HEK293 (cell line): ENCODE measurements at regions not wholly inside any gene's neighbourhood (a gene's known extent, or its start where the extent isn't known, plus 50 kb on each side); places are given as distances from the start of the nearest gene placed in this dataset.

Experiments
- CTCF ChIA-PET: fragments of 350-600 bp; formaldehyde crosslinking; extraction: SDS; loops from one replicate; lab custom pipeline; 2021; ENCODE audit warnings: antibody characterized with exemption; lab: Yijun Ruan, JAX
- POLR2A ChIA-PET: fragments of 300-600 bp; formaldehyde crosslinking; extraction: SDS; loops from one replicate; lab custom pipeline; 2020; ENCODE audit warnings: antibody characterized with exemption, inconsistent platforms; lab: Yijun Ruan, JAX
- H3K27ac ChIP-seq: fragments of 200-500 bp; sonication (Bioruptor generic); 2 replicates; pipeline ENCODE4 v1.5.1; 2014; ENCODE audit warnings: low read depth, low read length, control low read depth, inconsistent platforms; ENCODE audit errors: extremely low read depth
- H3K36me3 ChIP-seq, 2 experiments: fragments of 200-500 bp in 1 of 2; sonication (Bioruptor generic) in 1 of 2; 1 replicate in 1 of 2; 2 replicates in 1 of 2; pipeline ENCODE4 v1.5.1; 2014 to 2017; ENCODE audit warnings: inconsistent platforms in 2 of 2, low read length in 2 of 2; ENCODE audit not compliant: control insufficient read depth in 2 of 2, insufficient read depth in 1 of 2
- H3K4me1 ChIP-seq: fragments of 200-500 bp; sonication (Bioruptor generic); 2 replicates; pipeline ENCODE4 v1.5.1; 2014; ENCODE audit warnings: mild to moderate bottlenecking, low read length, inconsistent platforms; ENCODE audit not compliant: control insufficient read depth, insufficient read depth
- H3K4me3 ChIP-seq: 2 replicates; pipeline ENCODE4 v1.5.1; 2011; ENCODE audit warnings: low read depth, mild to moderate bottlenecking, control low read depth, low read length, moderate library complexity
- H3K9me3 ChIP-seq: fragments of 200-500 bp; sonication (Bioruptor generic); 2 replicates; pipeline ENCODE4 v1.5.1; 2014; ENCODE audit warnings: low read depth, low read length, inconsistent platforms; ENCODE audit not compliant: control insufficient read depth, insufficient read depth
- HOXD13 ChIP-seq: sonication (generic); formaldehyde crosslinking; IDR thresholded peaks from 2 replicates; pipeline ENCODE4 v1.8.0; 2022; ENCODE audit warnings: missing genetic modification reagents, borderline replicate concordance
- KLF1 ChIP-seq: fragments of 450-650 bp; formaldehyde crosslinking; IDR thresholded peaks from 2 replicates; pipeline ENCODE4 v1.5.1; 2016; ENCODE audit warnings: missing biosample characterization, missing genetic modification characterization
- MEIS1 ChIP-seq: sonication (generic); formaldehyde crosslinking; IDR thresholded peaks from 2 replicates; pipeline ENCODE4 v1.8.1; 2022; ENCODE audit warnings: missing genetic modification reagents, mild to moderate bottlenecking, borderline replicate concordance
- SETDB1 ChIP-seq: IDR thresholded peaks from one replicate; pipeline ENCODE4 v1.6.1; 2017; ENCODE audit warnings: mild to moderate bottlenecking, low read length, moderate library complexity, mixed read lengths; ENCODE audit not compliant: insufficient read length
- ZFP3 ChIP-seq: fragments of 450-650 bp; formaldehyde crosslinking; IDR thresholded peaks from 2 replicates; pipeline ENCODE4 v1.5.1; 2016; ENCODE audit warnings: low read depth, missing biosample characterization, missing genetic modification characterization
- ZIC2 ChIP-seq: fragments of 450-650 bp; formaldehyde crosslinking; IDR thresholded peaks from 2 replicates; pipeline ENCODE4 v1.5.1; 2016; ENCODE audit warnings: missing biosample characterization, missing genetic modification characterization
- ZNF2 ChIP-seq: fragments of 450-650 bp; formaldehyde crosslinking; IDR thresholded peaks from 2 replicates; pipeline ENCODE4 v1.5.1; 2016; ENCODE audit warnings: missing biosample characterization, missing genetic modification characterization
- ZNF280C ChIP-seq: fragments of 450-650 bp; formaldehyde crosslinking; IDR thresholded peaks from 2 replicates; pipeline ENCODE4 v1.5.1; 2016; ENCODE audit warnings: missing biosample characterization, missing genetic modification characterization
- ZNF37A ChIP-seq: fragments of 450-650 bp; IDR thresholded peaks from 2 replicates; pipeline ENCODE4 v1.5.1; 2018; ENCODE audit warnings: missing biosample characterization, missing genetic modification characterization
- ZNF473 ChIP-seq: fragments of 450-650 bp; formaldehyde crosslinking; IDR thresholded peaks from 2 replicates; pipeline ENCODE4 v1.5.1; 2017; ENCODE audit warnings: missing biosample characterization, missing genetic modification characterization
- ZNF510 ChIP-seq: fragments of 450-650 bp; formaldehyde crosslinking; IDR thresholded peaks from 2 replicates; pipeline ENCODE4 v1.5.1; 2018; ENCODE audit warnings: mild to moderate bottlenecking, missing genetic modification characterization, missing biosample characterization; ENCODE audit not compliant: insufficient replicate concordance
- ZNF621 ChIP-seq: fragments of 450-650 bp; formaldehyde crosslinking; IDR thresholded peaks from 2 replicates; pipeline ENCODE4 v1.5.1; 2017; ENCODE audit warnings: missing biosample characterization, missing genetic modification characterization
- ZNF624 ChIP-seq: fragments of 450-650 bp; formaldehyde crosslinking; IDR thresholded peaks from 2 replicates; pipeline ENCODE4 v1.5.1; 2017; ENCODE audit warnings: missing biosample characterization, missing genetic modification characterization
- ZNF660 ChIP-seq: fragments of 450-650 bp; IDR thresholded peaks from 2 replicates; pipeline ENCODE4 v1.5.1; 2018; ENCODE audit warnings: missing biosample characterization, mild to moderate bottlenecking, missing genetic modification characterization
- ZNF701 ChIP-seq: fragments of 450-650 bp; formaldehyde crosslinking; IDR thresholded peaks from 2 replicates; pipeline ENCODE4 v1.5.1; 2016; ENCODE audit warnings: missing biosample characterization, missing genetic modification characterization
- ZNF768 ChIP-seq: fragments of 450-650 bp; formaldehyde crosslinking; IDR thresholded peaks from 2 replicates; pipeline ENCODE4 v1.5.1; 2018; ENCODE audit warnings: missing biosample characterization, mild to moderate bottlenecking, missing genetic modification characterization
- ZSCAN30 ChIP-seq: fragments of 450-650 bp; IDR thresholded peaks from 2 replicates; pipeline ENCODE4 v1.5.1; 2018; ENCODE audit warnings: missing biosample characterization, mild to moderate bottlenecking, missing genetic modification characterization, moderate library complexity
- TF ChIP-seq, protein P1 (sequence below): fragments of 450-650 bp; formaldehyde crosslinking; IDR thresholded peaks from 2 replicates; pipeline ENCODE4 v1.5.1; 2016; ENCODE audit warnings: missing biosample characterization, missing genetic modification characterization
- TF ChIP-seq, protein P2 (sequence below): fragments of 450-650 bp; formaldehyde crosslinking; IDR thresholded peaks from 2 replicates; pipeline ENCODE4 v1.5.1; 2017; ENCODE audit warnings: missing biosample characterization, missing genetic modification characterization
- TF ChIP-seq, protein P3 (sequence below): sonication (generic); formaldehyde crosslinking; IDR thresholded peaks from 2 replicates; pipeline ENCODE4 v1.8.1; 2022; ENCODE audit warnings: mild to moderate bottlenecking, moderate library complexity, missing genetic modification reagents

DNA sequence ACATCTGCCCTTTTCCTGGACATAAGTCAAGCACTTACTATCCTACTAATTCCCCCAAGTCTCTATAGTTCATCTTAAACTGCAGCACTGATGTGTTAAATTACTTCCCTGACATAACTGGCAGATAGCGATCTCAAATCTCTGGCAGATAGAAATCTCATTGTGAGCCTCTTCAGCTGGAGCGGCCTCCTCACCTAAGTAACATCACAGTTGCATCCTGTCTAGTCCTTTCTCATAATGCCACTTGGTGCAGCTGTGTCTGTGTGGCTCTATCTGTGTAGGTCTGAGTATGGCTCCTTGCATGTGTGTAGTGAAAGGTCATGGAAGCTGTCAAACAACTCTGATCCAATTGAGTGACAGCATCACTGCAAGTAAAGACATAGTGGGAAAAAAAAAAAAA lies 53.6 kb upstream of the FST start (continued):
- TF ChIP-seq, protein P1, sequence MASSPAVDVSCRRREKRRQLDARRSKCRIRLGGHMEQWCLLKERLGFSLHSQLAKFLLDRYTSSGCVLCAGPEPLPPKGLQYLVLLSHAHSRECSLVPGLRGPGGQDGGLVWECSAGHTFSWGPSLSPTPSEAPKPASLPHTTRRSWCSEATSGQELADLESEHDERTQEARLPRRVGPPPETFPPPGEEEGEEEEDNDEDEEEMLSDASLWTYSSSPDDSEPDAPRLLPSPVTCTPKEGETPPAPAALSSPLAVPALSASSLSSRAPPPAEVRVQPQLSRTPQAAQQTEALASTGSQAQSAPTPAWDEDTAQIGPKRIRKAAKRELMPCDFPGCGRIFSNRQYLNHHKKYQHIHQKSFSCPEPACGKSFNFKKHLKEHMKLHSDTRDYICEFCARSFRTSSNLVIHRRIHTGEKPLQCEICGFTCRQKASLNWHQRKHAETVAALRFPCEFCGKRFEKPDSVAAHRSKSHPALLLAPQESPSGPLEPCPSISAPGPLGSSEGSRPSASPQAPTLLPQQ (tag by site-specific recombination) = no peak
- TF ChIP-seq, protein P2, sequence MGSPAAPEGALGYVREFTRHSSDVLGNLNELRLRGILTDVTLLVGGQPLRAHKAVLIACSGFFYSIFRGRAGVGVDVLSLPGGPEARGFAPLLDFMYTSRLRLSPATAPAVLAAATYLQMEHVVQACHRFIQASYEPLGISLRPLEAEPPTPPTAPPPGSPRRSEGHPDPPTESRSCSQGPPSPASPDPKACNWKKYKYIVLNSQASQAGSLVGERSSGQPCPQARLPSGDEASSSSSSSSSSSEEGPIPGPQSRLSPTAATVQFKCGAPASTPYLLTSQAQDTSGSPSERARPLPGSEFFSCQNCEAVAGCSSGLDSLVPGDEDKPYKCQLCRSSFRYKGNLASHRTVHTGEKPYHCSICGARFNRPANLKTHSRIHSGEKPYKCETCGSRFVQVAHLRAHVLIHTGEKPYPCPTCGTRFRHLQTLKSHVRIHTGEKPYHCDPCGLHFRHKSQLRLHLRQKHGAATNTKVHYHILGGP (tag by site-specific recombination) = no peak

DNA sequence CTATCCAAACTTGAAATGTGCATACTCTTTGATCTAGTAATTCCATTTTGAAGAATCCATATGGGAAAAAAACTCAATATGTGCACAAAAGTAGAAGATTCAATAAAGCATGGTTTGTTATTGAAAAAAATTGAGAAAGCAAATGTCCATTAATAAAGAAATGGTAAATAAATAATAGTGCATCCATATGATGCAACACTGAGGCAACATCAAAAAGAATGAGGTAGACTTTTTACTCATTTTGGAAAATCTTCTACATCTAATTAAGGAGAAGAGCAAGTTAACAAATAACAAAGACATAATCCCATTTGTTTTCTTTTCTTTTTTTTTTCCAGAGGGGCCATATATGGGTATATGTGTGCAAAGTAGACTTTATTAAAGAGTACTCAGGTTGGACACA lies 52.5 kb upstream of the FST start:
- ChIA-PET POLR2A (no interaction called here), CTCF (no interaction called here)
- H3K4me1 ChIP-seq = peaks cover 4% of the 10 kb centered on the region; the same call in 1 of the 2 replicates
- no peak overlapping the region for H3K27ac ChIP-seq
- H3K9me3 ChIP-seq = no peaks in the 10 kb centered on the region
- no peak overlapping the region for H3K4me3 ChIP-seq
- no peaks in the 10 kb centered on the region for H3K36me3 ChIP-seq
- TF ChIP-seq ZNF510 (tag by site-specific recombination) (no peak), ZNF37A (tag by site-specific recombination) (no peak), ZFP3 (no peak), ZNF2 (tag by site-specific recombination) (no peak), ZNF621 (tag by site-specific recombination) (no peak), ZNF473 (tag by site-specific recombination) (no peak), ZSCAN30 (tag by site-specific recombination) (no peak), ZNF701 (no peak), KLF1 (tag by site-specific recombination) (no peak), ZNF280C (tag by site-specific recombination) (no peak), ZNF624 (tag by site-specific recombination) (no peak), SETDB1 (no peak), MEIS1 (CRISPR knock-in tag) (no peak), ZNF660 (tag by site-specific recombination) (no peak), HOXD13 (CRISPR knock-in tag) (no peak), ZNF768 (tag by site-specific recombination) (no peak), ZIC2 (tag by site-specific recombination) (no peak)
- TF ChIP-seq, protein P3, sequence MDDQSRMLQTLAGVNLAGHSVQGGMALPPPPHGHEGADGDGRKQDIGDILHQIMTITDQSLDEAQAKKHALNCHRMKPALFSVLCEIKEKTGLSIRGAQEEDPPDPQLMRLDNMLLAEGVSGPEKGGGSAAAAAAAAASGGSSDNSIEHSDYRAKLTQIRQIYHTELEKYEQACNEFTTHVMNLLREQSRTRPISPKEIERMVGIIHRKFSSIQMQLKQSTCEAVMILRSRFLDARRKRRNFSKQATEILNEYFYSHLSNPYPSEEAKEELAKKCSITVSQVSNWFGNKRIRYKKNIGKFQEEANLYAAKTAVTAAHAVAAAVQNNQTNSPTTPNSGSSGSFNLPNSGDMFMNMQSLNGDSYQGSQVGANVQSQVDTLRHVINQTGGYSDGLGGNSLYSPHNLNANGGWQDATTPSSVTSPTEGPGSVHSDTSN (CRISPR knock-in tag) = no peak
